GM18909 (cell line): ENCODE measurements at regions not wholly inside any gene's neighbourhood (a gene's known extent, or its start where the extent isn't known, plus 50 kb on each side); places are given as distances from the start of the nearest gene placed in this dataset.
"Not testable (repeated sequence)": the region's sequence is repeated elsewhere in the genome, so short reads cannot be mapped to it uniquely, and the experiment has no call there.

Experiments used
- ATAC-seq: cut with Tn5 transposase; IDR thresholded peaks from one replicate; pipeline ENCODE4 v1.9.1; 2021; ENCODE audit warnings: mild to moderate bottlenecking; ENCODE audit not compliant: unreplicated experiment, poor library complexity

DNA sequence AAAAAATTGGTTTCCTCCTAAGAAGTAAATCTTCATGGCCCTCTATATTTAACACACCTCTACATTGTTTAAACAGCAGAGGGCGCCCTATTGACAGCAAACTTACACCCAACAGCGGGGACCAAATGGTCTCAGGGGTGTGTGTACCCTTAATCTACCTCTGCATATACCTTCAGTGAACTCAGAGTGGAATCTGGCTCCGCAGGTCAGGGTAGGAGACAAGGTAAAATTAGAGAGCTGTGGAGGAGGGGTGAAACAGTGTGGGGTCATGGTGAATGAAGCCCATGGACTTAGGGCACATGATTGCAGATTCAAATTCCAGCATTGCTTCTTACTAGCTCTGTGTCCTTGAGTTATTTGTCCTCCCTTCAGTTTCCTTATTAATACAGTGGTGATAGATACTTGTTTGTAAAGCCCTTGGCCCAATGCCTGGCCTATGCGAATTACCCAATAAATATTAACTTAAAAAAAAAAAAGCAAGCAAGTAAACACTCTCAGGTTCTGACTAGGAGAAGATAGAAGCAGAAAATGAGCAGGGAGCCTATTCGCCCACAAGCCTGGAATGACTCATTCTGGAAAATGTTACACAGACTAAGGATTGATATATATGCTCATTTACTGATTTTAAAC lies 122.9 kb downstream of the CAVIN4 start:
- peak; percentile 63 for ATAC-seq

DNA sequence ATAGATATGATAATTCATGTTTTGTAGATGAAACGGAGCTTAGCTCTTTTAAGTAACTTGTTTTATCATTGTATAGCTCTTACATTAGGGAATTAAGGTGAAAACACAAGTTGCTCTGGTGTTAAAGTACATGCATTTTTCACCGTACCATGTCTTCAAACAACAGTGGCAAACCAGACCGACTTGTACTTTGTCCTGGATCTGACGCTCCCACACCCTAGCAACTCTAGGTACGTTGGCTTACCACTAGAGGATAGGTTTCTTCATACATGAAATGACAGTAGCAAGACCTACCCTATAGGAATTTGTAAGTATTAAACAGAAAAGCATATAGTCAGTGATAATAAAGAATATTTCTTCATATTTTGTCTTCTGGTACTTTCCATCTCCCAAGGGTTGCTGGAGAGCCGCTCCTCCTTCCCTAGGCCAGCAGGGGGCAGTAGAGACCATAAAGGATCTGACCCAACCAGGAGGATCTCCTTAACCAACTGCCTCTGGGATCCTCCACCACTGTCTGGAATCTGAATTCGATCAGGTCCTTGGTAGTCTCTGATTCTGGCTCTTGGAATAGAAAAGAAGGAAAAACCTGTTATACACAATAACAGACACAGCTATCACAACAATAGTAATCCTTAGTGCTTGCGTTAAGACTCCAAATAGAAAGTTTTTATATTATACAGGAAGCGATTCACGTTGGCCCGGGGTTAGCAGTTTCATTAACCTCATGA lies 136.7 kb downstream of the CAVIN4 start:
- ATAC-seq, result peak; percentile 86

DNA sequence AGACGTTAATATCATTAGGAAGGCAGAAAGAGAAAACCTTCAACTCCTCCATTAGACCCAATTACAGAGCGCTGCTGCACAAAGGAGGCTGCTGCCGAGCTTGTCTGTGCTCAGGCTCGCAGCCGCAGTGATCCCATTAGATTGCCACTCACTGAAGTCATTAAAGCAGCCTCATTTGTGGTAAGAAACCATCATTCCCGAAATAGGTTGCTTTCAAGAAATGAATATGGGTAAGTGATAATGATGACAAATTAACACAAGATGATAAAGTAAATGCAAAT lies 137.2 kb downstream of the CAVIN4 start:
- ATAC-seq, result no peak

DNA sequence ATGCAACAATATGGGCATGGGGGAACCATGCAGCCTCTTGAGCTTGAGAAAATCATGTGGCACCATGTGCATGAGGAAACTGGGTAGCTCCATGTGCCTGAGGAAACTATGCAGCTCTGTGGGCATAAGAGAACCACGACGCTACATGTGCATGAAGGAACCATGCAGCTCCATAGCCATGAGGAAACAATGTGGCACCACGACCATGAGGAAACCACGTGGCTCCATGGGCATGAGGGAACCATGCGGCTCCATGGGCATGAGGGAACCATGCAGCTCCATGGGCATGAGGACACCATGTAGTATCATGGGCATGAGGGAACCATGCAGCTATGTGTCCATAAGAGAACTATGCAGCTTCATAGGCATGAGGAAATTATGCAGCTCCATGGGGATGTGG lies 140.8 kb downstream of the CAVIN4 start:
- no peak for ATAC-seq

DNA sequence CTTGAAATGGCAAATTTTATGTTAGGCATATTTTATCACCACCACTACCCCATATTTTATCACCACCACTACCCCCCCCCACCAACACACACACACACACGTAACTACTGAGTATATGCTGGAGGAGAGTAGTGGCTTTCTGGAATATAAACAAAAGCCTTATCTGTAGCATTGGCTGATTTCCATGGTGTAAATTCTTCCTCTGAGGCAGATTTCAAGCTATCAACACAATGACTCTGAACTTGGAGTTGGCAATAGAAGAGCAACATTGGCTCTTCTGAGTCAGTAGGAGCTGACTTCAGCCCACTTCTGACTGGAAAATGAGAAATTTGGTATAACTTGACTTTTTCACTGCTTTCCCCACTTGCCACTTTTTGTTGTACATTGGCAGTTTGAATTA lies 143.0 kb downstream of the CAVIN4 start:
- no peak for ATAC-seq

DNA sequence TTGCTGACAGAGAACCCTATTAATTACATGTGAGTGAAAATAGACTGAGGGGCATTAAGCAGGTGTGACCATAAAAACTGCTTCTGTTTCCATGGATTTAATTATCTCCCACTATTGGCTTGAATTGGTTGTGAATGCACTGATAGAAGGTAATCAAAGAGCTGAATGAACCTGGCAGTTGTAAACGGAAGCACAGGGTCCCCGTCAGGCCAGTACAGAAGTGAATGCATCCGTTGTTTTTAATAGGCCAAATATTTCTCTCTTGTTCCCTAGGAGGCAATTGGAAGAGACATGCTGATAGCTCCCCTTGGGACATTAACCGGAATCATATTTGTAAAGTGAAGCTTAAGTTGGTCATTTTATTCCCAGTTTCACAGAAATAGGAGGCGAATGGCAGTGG lies 147.0 kb downstream of the CAVIN4 start:
- ATAC-seq, result no peak

DNA sequence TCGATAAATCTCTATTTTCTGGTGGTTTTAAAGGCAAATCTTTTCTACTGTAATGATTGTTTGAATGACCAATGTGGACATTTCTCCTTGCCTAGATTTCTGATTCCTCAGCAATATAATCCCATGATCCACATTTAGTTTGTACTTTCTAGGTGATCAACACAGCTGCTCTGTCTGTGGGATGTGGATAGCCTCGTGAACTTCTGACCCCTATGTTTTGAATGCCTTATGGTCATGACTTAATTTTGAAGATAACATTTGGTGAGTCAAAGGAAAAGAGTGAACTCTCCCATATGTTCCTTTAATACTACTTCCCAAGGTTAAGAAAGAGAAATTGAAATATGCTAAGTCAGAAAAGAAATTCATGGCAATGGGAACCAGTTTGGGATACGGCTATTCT lies 147.5 kb downstream of the CAVIN4 start:
- no peak for ATAC-seq

DNA sequence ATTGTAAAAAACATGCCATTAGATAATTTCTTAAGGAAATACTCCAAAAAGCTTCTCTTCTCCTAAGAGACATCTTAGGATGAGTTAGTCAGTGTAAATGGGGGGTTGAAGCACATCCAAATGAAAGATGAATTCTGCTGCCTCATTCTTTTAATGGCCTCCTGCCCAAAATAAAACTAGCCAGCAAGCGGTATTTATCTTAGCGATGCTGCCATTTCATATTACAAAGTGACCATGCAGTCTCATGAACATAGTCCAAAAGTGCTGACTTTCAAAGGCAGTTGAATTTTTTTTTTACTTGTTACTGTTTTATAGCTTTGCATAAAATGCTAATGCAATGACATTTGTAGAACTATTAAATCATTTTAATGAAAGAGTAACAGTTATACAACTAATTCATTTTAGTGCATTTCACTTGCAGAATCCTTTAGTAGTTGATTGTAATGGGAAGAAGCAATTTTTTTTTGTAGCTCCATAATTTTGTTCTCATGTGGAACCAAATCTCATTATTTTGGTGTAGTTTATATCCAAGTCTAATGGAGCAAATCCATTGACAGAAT lies 151.5 kb downstream of the CAVIN4 start:
- ATAC-seq, result no peak

DNA sequence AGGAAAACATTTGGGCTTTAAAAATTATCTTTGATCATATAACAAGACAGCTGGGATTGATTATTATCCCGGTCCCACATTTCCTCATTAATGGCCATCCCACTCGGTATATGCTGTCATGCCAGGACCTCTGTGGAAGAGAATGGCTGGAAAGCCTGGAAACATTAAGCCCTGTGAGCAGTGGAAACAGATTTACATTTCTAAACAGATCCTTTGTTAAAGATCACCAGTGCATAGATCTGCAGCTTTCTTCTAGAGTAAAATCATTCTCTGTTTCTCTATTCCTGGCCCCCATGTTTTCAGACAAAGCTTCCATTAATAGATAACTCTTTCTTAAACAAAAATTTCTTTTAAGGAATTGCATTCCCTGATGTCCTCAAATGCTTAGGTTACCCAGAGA lies 152.2 kb downstream of the CAVIN4 start:
- no peak for ATAC-seq

DNA sequence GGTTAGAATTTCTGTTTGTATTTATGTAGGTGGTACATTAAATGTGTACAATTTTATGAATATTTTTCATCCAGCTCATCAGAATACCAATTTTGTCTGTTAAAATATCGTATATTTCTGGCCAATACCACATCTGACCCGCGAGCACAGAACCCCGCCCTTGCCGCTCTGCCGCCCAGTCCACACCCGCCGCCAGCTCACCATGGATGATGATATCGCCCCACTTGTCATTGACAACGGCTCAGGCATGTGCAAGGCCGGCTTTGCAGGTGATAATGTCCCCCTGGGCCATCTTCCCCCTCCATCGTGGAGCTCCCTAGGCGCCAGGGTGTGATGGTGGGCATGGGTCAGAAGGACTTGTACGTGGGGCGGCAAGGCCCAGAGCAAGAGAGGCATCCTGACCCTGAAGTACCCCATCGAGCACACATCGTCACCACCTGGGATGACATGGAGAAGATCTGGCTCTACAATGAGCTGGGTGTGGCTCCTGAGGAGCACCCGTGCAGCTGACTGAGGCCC lies 153.2 kb downstream of the CAVIN4 start:
- ATAC-seq, result no peak

DNA sequence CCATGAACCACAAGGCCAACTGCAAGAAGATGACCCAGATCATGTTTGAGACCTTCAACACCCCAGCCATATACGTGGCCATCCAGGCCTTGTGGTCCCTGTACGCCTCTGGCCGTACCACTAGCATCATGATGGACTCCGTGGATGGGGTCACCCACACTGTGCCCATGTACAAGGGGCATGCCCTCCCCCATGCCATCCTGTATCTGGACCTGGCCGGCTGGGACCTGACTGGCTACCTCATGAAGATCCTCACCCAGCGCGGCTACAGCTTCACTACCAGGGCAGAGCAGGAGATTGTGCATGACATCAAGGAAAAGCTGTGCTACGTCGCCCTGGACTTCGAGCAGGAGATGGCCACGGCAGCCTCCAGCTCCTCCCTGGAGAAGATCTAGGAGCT lies 153.7 kb downstream of the CAVIN4 start:
- no peak for ATAC-seq

DNA sequence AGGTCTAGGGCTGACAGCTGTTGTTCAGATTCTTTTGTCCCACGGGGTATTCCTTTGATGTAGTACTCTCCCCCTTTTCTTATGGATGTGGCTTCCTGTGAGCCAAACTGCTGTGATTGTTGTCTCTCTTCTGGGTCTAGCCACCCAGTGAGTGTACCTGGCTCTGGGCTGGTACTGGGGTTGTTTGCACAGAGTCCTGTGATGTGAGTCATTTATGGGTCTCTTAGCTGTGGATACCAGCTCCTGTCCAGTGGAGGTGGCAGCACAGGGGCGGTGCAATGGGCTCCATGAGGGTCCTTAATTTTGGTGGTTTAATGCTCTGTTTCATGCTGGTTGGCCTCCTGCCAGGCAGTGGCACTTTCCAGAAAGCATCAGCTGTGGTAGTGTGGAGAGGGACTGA lies 161.3 kb downstream of the CAVIN4 start:
- no peak for ATAC-seq

DNA sequence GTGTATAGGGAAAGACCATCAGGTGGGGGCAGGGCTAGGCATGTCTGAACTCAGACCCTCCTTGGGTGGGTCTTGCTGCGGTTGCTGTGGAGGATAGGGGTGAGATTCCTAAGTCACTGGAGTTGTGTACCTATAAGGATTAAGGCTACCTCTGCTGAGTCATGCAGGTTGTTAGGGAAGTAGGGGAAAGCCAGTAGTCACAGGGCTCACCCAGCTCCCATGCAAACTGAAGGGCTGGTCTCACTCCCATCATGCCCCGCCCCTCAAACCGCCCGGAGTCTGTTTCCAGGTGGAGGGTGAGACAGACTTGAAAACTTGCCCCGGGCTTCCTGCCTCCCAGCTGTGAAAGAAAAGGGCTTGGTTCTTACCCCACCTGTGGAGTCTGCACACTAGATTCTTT lies 161.8 kb downstream of the CAVIN4 start:
- no peak for ATAC-seq

DNA sequence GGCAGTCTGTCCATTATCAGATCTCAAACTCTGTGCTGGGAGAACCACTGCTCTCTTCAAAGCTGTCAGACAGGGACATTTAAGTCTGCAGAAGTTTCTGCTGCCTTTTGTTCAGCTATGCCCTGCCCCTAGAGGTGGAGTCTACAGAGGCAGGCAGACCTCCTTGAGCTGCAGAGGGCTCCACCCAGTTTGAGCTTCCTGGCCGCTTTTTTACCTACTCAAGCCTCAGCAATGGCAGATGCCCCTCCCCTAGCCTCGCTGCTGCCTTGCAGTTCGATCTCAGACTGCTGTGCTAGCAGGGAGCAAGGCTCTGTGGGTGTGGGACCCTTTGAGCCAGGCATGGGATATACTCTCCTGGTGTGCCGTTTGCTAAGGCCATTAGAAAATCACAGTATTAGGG lies 171.1 kb downstream of the CAVIN4 start:
- ATAC-seq, result not testable (repeated sequence)

DNA sequence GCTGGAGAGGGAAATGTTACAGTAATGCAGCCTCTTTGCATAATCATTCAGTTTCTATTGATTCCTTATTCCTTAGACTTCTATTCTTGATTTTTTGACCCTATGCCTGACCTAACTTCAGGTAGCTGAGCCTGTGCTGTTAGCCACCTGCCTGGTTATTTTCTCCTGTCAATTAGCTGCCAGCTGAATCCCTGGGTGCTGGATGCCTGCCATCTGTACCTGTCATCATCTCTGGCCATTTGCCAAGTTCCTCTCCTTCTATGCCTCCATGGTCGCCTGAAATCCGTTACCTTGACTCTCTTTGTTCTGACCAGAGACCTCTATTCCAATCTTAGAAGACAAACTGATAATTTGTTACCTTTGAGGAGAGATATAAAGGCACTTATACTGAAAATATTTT lies 178.3 kb downstream of the CAVIN4 start:
- no peak for ATAC-seq

DNA sequence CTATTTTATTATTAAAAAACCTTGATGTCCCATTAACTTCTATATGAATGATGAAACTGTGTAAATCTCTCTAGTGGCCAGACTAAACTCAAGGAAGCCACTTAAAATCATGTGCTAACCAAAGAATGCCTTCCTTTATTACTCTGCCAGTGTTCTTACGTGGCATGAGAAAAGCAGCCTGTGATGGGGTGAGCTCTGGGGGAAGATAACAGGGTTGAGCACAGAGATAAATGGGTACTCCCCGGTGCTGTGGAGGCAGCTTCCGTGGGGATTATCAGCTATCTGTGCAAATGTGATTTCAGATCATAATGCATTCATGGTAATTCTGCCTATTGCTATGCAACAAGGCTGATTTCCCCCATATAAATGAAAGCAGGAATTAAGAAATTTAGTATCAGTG lies 181.3 kb downstream of the CAVIN4 start:
- no peak for ATAC-seq

DNA sequence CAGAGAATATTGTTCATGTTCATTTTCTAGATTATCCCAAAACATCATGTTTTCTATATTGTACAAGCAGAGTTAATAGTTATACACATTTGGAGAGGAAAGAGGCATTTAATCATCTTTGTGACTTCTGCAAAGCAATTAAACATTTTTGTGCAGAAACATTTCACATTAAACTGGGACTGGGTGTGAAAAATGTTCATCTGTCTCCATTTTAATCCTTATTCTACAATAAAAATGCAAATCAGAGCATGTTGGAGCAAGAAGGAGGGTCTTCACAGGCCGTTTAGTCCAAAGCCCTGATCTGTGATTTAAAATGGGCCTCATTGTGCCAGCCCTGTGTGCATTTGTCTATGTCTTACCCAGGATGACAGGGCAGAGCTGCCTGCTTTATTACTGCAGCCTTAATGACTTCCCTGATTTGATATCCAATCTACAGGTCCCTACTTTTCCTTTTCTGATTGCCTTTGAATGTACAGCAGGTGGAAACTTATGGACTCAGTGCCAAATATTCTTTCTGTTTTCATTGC lies 183.5 kb downstream of the CAVIN4 start:
- ATAC-seq, result no peak

DNA sequence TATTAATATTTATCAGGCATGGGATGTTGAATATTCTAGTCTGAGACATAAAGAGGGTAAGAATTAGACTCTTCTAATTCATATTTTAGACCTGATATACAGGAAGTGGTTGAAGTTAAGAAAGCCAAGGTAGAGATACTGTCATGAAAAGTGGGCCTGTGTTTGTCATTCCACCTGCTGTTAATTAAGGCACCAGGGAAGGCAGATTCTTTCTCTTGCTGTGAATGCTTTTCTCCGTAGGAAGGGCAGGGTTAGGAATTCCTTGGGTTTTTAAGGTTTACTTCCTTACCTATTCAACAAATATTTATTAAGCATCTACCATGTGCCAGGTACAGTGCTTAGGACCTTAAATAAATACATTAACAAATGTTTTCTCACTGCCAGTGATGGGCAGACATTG lies 196.4 kb downstream of the CAVIN4 start:
- ATAC-seq, result no peak

DNA sequence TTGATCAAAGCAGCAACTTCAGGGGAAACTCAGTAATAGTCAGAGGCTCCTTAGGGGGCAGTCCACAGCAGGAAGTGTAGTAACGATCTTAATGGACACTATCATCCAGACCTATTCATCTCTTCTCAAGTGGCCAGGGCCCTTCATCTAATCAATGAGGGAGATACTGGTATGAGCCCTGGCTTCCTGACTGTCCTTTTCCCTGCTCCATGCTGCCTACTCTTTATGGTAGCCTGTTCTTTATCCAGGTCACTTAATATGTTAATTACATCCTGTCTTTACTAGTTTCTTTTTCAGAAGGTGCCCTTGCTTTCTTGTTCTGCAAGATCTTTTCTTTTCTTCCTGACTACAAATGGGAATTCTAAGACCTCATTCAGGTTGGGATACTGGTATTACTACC lies 197.1 kb downstream of the CAVIN4 start:
- ATAC-seq, result no peak

DNA sequence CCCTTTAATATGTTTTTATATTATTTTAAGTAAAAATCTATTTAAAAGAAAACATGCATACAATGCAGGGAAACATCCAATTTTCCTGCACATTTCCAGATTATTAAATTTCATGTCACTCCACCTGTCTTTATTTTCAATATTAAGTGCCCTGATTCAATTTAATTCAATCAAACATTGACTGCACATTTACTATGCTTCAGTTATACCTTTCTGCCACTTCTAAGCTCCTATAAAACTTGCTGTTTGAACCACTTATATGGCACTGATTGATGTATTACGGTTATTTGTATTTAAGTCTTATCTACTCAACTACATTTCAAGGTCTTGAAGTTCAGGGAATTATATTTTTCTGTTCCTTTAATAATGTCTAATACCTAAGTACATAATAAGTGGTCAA lies 198.0 kb downstream of the CAVIN4 start:
- no peak for ATAC-seq

DNA sequence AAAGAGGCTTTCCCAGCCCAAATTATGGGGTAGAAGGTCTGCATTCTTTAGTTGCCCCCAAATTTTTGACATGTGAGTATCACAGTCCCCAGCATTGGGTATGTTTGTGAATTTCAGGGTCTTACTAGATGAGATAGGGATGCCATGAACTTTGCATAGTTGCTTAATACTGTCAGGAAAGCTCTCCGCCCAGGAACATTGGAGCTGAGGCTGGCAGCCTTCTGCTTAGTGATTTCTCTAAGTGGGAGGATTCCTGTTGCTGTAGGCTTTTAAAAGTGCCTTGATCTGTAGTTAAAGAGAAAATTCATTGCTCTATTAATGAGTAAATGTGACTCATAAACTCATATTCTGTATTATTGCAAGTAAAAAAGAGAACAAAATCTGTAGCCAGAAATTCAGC lies 206.9 kb downstream of the CAVIN4 start:
- no peak for ATAC-seq

DNA sequence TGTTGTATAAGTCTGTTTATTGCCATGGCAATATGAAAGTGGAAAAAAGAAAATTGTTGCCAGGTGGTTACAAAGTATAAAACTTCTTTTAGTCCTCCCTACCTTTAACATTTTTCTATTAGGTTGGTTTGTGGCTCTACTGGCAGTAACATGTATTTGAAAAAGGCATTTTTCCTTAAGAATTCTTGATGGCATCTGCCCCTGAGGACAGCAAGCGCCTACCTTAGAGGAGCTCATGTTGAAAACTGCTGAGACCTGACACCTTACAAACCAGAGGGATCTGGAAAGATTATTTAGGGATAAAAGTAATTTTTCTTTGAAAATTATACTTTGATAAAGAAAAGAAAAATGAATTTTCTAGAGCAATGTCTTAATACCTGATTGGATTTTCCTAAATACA lies 208.1 kb downstream of the CAVIN4 start:
- ATAC-seq, result no peak
